ENCODE measurements at regions not wholly inside any gene's neighbourhood (a gene's known extent, or its start where the extent isn't known, plus 50 kb on each side); places are given as distances from the start of the nearest gene placed in this dataset.

GRCh38 chr10:120700426-120700825 is 150.7 kb upstream of the WDR11 start:
- no peak for TF ChIP-seq CTCF (IDR thresholded peaks at IDR 0.05; ENCODE audit: low read depth, low read length, poor library complexity, severe bottlenecking)
- TF ChIP-seq EZH2phosphoT487 (IDR thresholded peaks at IDR 0.05; ENCODE audit: borderline replicate concordance, low read length) = no peak

All from DOHH2 (cell line).